GM18508 (cell line): ENCODE measurements at regions not wholly inside any gene's neighbourhood (a gene's known extent, or its start where the extent isn't known, plus 50 kb on each side); places are given as distances from the start of the nearest gene placed in this dataset.
"Not testable (repeated sequence)": the region's sequence is repeated elsewhere in the genome, so short reads cannot be mapped to it uniquely, and the experiment has no call there.

Source experiments
- ATAC-seq: cut with Tn5 transposase; IDR thresholded peaks from one replicate; pipeline ENCODE4 v1.9.1; 2021; ENCODE audit warnings: moderate number of reproducible peaks; ENCODE audit not compliant: insufficient read depth, unreplicated experiment

- ATAC-seq: no peak
Measured at GRCh38 chr1:192418552-192419285, 101.9 kb downstream of the RGS21 start.

- no peak for ATAC-seq
Measured at GRCh38 chr1:192430644-192431043, 113.9 kb downstream of the RGS21 start.

GRCh38 chr1:192435704-192436103 lies 118.9 kb downstream of the RGS21 start:
- no peak for ATAC-seq

- ATAC-seq: no peak
Measured at GRCh38 chr1:192436441-192437078, 119.8 kb downstream of the RGS21 start.

- no peak for ATAC-seq
Measured at GRCh38 chr1:192438737-192439136, 121.9 kb downstream of the RGS21 start.

- ATAC-seq: no peak
Measured at GRCh38 chr1:192439373-192440025, 122.7 kb downstream of the RGS21 start.

GRCh38 chr1:192441492-192441891 lies 124.7 kb downstream of the RGS21 start:
- no peak for ATAC-seq

- ATAC-seq: no peak
Measured at GRCh38 chr1:192442736-192443135, 125.9 kb downstream of the RGS21 start.

- ATAC-seq: no peak
Measured at GRCh38 chr1:192443616-192444015, 126.8 kb downstream of the RGS21 start.

GRCh38 chr1:192445241-192445640 lies 128.4 kb downstream of the RGS21 start:
- ATAC-seq: no peak

GRCh38 chr1:192445839-192446489 lies 129.2 kb downstream of the RGS21 start:
- no peak for ATAC-seq

GRCh38 chr1:192448026-192448578 lies 127.5 kb upstream of the RGS1 start:
- no peak for ATAC-seq

GRCh38 chr1:192453360-192453992 lies 122.1 kb upstream of the RGS1 start:
- no peak for ATAC-seq

- ATAC-seq: no peak
Measured at GRCh38 chr1:192459467-192459866, 116.1 kb upstream of the RGS1 start.

- no peak for ATAC-seq
Measured at GRCh38 chr1:192461684-192462083, 113.9 kb upstream of the RGS1 start.

- no peak for ATAC-seq
Measured at GRCh38 chr1:192462616-192463015, 113.0 kb upstream of the RGS1 start.

- ATAC-seq: no peak
Measured at GRCh38 chr1:192463661-192464060, 111.9 kb upstream of the RGS1 start.

GRCh38 chr1:192465221-192465620 lies 110.4 kb upstream of the RGS1 start:
- not testable (repeated sequence) for ATAC-seq

- ATAC-seq: no peak
Measured at GRCh38 chr1:192474080-192474683, 101.4 kb upstream of the RGS1 start.

GRCh38 chr1:192475329-192475728 lies 100.2 kb upstream of the RGS1 start:
- ATAC-seq: no peak
